ENCODE measurements at regions not wholly inside any gene's neighbourhood (a gene's known extent, or its start where the extent isn't known, plus 50 kb on each side); places are given as distances from the start of the nearest gene placed in this dataset.

GRCh38 chr12:127813147-127813546, 453.8 kb upstream of the TMEM132C start:
- H3K36me3 ChIP-seq (ENCODE audit: insufficient read depth) = no peaks in the 10 kb centered on the region
- no peaks in the 10 kb centered on the region for H3K79me2 ChIP-seq (replicated peaks; ENCODE audit: insufficient read depth)
- H3K27ac ChIP-seq (ENCODE audit: low read depth) = no peak overlapping the region
- H4K20me1 ChIP-seq (replicated peaks; ENCODE audit: insufficient read depth) = no peaks in the 10 kb centered on the region
- H3K4me3 ChIP-seq = no peak overlapping the region
- Mint-ChIP-seq H3K36me3 (ENCODE audit: low read depth) (peaks cover 13% of the 10 kb centered on the region; the same call in 2 of the 3 replicates), H3K27ac (no peak overlapping the region), H3K4me3 (no peak overlapping the region), H3K27me3 (ENCODE audit: insufficient read depth, low read depth, poor library complexity) (no peaks in the 10 kb centered on the region), H3K4me1 (no peaks in the 10 kb centered on the region), H3K9me3 (peaks cover 98% of the 10 kb centered on the region)
- no peak overlapping the region for H2AFZ ChIP-seq
- DNase-seq (ENCODE audit: low spot score) (no peak), ATAC-seq (no peak)
- H3F3A ChIP-seq (replicated peaks; ENCODE audit: low read depth) = no peaks in the 10 kb centered on the region
- no peak for TF ChIP-seq EZH2 (IDR thresholded peaks at IDR 0.05; ENCODE audit: low read depth, unreplicated experiment)
- TF ChIP-seq CTCF (conservative IDR thresholded peaks at IDR 0.05; ENCODE audit: low read depth in 2 of 2) = no peak
- no peak for TF ChIP-seq REST (IDR thresholded peaks at IDR 0.05; ENCODE audit: unreplicated experiment)
- no peak for TF ChIP-seq ZNF331 (CRISPR knock-in tag; IDR thresholded peaks at IDR 0.05; ENCODE audit: low read depth)
- TF ChIP-seq CREB1 (CRISPR knock-in tag; IDR thresholded peaks at IDR 0.05; ENCODE audit: low read depth) = no peak
- H3K9me2 ChIP-seq (ENCODE audit: insufficient read depth) = no peaks in the 10 kb centered on the region
- H3K4me1 ChIP-seq (ENCODE audit: insufficient read depth) = no peaks in the 10 kb centered on the region
- no peak overlapping the region for H3K4me2 ChIP-seq
- no peaks in the 10 kb centered on the region for H3K27me3 ChIP-seq (ENCODE audit: insufficient read depth)

- Histone ChIP-seq H3K36me3 (ENCODE audit: insufficient read depth) (no peaks in the 10 kb centered on the region), H3K27ac (ENCODE audit: low read depth) (no peak overlapping the region), H3K27me3 (ENCODE audit: insufficient read depth) (no peaks in the 10 kb centered on the region), H3K4me3 (no peak overlapping the region), H3K9me2 (ENCODE audit: insufficient read depth) (no peaks in the 10 kb centered on the region), H2AFZ (no peak overlapping the region), H3F3A (replicated peaks; ENCODE audit: low read depth) (no peaks in the 10 kb centered on the region), H3K79me2 (replicated peaks; ENCODE audit: insufficient read depth) (no peaks in the 10 kb centered on the region), H3K4me1 (ENCODE audit: insufficient read depth) (no peaks in the 10 kb centered on the region), H4K20me1 (replicated peaks; ENCODE audit: insufficient read depth) (no peaks in the 10 kb centered on the region), H3K4me2 (no peak overlapping the region)
- H3K27me3 Mint-ChIP-seq (ENCODE audit: insufficient read depth, low read depth, poor library complexity) = peaks cover 2% of the 10 kb centered on the region
- no peaks in the 10 kb centered on the region for H3K4me1 Mint-ChIP-seq
- ATAC-seq (no peak), DNase-seq (ENCODE audit: low spot score) (no peak)
- peaks cover 35% of the 10 kb centered on the region for H3K36me3 Mint-ChIP-seq (ENCODE audit: low read depth)
- no peak overlapping the region for H3K4me3 Mint-ChIP-seq
- H3K27ac Mint-ChIP-seq = no peak overlapping the region
- peaks cover 96% of the 10 kb centered on the region for H3K9me3 Mint-ChIP-seq
- no peak for TF ChIP-seq POLR2AphosphoS5 (IDR thresholded peaks at IDR 0.05; ENCODE audit: low read depth)
- TF ChIP-seq EZH2phosphoT487 (IDR thresholded peaks at IDR 0.05; ENCODE audit: unreplicated experiment) = no peak
- TF ChIP-seq JUNB (IDR thresholded peaks at IDR 0.05; ENCODE audit: unreplicated experiment) = no peak
- no peak for TF ChIP-seq CTCF (conservative IDR thresholded peaks at IDR 0.05; ENCODE audit: low read depth in 2 of 2)
Observed at GRCh38 chr12:127819056-127819455, 447.9 kb upstream of the TMEM132C start.
